ENCODE measurements at regions not wholly inside any gene's neighbourhood (a gene's known extent, or its start where the extent isn't known, plus 50 kb on each side); places are given as distances from the start of the nearest gene placed in this dataset.
"Not testable (repeated sequence)": the region's sequence is repeated elsewhere in the genome, so short reads cannot be mapped to it uniquely, and the experiment has no call there.

DNA sequence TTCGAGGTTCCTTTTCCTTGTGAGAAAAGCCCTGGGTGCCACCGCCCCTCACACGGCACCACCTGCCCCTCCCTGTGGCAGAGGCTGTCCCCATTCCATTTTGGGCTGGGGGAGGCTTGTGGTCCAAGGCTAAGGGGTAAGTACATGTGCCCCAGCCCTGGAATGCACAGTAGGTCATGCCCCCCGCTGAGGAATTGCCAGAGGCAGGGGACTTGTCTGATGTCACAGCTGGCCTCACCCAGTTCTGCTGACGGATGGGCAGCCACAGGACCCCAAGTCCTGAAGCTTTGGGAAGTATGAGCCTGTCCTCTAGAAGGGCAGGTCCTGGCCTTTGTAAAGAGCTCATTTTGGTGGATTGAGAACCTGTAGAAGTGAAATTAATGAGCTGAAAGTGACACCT is 119.3 kb downstream of the NPIPB11 start:
- H3K4me3 ChIP-seq (ENCODE audit: low read length); DNase-seq (ENCODE audit: low read depth): not testable (repeated sequence)

DNA sequence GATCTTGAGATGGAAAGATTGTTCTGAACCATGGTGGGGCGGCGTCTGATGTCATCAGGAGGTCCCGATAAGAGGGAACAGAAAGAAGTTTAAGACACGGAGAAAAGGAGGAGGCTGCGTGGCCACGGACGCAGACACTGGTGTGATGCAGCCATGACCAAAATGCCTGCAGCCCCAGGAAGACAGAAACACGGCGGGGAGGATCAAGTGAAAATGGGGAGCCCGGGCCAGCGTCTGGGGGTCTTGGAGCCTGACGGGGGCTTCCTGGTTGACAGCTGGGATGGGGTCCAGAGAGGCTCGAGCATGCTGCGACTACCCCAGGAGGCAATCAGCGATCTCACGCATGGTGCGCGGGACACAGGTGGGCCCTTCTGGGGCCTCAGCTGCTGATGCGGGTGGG is 119.7 kb downstream of the NPIPB11 start:
- not testable (repeated sequence) for DNase-seq (ENCODE audit: low read depth)

DNA sequence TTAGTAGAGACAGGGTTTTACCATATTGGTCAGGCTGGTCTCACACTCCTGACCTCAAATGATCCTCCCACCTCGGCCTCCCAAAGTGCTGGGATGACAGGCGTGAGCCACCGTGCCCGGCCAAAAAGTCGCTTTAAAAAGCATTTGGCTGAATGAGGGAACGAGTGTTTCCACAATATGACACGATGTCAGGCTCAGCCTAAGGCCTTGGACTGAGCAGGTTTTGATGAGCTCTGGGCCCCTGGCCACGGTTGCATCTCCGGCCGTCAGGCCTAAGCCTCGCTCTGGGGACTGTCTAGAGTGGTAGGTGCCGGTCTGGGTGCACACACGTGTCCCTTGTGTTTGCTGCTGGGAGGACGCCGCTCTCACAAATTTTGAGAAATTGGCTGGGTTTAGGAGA is 120.3 kb downstream of the NPIPB11 start:
- H3K4me3 ChIP-seq (ENCODE audit: low read length); DNase-seq (ENCODE audit: low read depth): not testable (repeated sequence)

More for the DNA sequence above, 119.7 kb downstream of the NPIPB11 start:
- H3K4me3 ChIP-seq (ENCODE audit: low read length), result not testable (repeated sequence)

DNA sequence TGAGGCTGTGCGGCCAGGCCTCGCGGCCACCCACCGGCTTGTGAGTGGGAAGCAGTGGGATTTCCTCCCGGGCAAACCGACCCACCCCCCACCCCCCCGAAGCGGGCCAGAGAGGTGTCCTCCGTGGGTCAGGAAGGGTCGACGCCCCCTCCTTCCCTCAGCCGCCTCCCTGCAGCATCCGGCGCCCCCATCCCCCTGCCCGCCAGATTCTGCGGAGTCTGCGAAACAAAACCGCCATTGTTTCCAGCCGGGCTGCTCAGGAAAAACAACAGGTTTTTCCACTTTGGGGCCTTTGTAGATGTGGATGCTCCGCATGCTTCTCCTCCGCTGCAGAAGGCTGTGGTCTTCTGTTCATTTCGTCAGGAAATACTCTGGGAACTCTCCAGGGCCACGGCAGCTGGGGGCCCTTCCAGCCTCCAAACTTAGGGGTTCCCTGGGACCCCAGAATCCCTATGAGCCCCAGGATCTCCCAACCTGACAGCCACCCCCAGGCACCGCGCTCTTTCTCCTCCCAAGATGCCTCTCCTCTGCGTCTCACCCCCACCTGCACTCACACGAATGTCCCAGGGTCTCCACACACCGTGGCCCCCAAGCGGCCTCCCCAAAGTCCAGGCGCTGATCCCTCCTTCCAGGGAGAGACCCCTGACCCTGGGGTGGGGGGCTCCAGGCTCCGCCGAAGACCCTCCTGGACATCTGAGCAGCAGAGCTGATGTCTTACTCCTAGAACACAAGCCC is 121.2 kb downstream of the NPIPB11 start:
- not testable (repeated sequence) for H3K4me3 ChIP-seq (ENCODE audit: low read length); DNase-seq (ENCODE audit: low read depth)

DNA sequence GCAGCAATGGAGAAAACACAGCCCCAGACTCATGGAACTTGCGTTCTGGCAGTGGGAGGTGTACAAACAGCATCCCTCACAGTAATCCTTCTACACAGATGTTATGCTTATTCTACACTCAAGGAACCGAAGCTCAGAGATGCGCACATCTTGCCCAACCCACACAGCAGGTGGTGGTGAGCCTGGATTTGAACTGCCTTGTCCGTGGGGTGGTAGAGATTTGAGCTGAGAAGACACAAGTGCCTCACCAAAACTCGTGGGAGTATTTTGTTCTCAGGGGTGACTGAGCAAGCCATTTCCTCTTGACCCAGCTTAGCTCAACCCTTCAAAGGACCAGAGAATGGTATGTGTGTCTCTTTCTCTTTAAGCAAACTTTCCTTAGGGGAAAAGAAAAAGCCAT is 121.8 kb downstream of the NPIPB11 start:
- H3K4me3 ChIP-seq (ENCODE audit: low read length); DNase-seq (ENCODE audit: low read depth): not testable (repeated sequence)

DNA sequence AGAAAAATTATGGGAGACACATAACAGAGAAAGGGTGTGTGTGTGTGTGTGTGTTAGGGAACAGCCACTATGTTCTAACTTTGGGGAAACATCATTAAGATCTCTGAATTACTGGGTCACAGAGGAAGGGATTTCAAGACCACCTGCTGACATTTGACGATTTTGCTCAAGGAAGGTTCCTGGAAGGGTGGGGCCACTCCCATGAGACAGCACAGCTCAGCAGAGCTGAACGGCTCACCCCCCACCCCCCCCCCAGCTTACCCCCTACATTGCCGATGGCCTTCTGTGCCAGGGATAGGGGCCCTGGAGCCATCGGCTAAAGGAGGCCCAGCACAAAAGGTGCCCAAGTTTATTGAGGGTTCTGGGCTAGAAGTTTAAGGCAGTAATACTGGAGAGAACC is 122.4 kb downstream of the NPIPB11 start:
- not testable (repeated sequence) for DNase-seq (ENCODE audit: low read depth)

DNA sequence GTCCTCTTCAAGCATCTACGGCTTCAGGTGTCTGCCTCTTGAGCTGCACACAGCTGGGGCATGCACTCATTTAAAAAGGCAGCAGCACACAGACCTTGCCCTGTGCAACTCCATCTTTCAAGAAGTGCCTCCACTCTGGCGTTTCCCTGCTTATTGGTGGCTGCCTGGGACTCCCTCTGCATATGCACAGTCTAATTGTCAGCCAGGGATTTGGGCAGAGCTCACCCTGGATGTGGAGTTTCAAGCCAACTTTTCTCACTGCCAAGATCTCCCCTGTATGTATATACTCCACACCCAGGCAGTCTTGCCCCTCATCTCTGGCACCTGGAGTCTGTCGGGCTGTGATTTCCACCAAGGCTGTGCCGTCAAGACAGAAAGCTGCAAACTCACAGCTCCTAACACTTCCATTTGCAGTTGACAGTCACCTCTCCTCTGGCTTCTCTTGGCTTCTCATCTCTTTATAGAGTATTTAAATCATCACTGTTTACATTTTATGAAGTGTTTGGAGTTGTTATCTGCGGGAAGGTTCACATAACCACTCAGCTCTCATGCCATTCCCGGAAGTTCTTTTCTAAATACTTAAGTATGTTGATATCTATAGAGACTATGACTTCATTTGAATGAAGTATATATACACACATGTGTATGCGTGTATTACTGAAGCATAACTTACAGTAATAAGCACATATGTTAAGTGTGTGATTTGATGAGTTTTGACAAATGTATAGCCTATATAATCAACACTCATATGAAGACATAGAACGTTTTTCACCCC is 128.2 kb downstream of the NPIPB11 start:
- not testable (repeated sequence) for H3K4me3 ChIP-seq (ENCODE audit: low read length); DNase-seq (ENCODE audit: low read depth)

More for the DNA sequence above, 122.4 kb downstream of the NPIPB11 start:
- H3K4me3 ChIP-seq (ENCODE audit: low read length), result not testable (repeated sequence)

DNA sequence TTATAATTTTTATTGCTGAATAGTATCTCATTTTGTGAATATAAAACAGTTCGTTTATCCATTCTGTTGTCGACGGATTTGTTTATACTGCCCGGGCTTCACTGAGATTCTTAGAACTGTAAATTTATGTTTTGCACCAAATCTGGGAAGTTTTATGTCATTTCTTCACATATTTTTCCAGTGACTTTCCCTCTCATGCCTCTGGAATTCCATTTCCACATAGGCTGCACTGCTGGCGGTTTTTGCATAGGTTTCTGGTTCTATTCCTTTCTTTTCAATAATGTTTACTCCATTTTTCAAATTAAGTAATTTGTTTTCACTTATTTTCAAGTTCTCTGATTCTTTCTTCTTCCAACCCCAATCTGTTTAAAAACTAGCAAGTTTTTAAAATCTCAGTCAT is 130.1 kb downstream of the NPIPB11 start:
- DNase-seq (ENCODE audit: low read depth), result peak; percentile 44
- not testable (repeated sequence) for H3K4me3 ChIP-seq (ENCODE audit: low read length)

DNA sequence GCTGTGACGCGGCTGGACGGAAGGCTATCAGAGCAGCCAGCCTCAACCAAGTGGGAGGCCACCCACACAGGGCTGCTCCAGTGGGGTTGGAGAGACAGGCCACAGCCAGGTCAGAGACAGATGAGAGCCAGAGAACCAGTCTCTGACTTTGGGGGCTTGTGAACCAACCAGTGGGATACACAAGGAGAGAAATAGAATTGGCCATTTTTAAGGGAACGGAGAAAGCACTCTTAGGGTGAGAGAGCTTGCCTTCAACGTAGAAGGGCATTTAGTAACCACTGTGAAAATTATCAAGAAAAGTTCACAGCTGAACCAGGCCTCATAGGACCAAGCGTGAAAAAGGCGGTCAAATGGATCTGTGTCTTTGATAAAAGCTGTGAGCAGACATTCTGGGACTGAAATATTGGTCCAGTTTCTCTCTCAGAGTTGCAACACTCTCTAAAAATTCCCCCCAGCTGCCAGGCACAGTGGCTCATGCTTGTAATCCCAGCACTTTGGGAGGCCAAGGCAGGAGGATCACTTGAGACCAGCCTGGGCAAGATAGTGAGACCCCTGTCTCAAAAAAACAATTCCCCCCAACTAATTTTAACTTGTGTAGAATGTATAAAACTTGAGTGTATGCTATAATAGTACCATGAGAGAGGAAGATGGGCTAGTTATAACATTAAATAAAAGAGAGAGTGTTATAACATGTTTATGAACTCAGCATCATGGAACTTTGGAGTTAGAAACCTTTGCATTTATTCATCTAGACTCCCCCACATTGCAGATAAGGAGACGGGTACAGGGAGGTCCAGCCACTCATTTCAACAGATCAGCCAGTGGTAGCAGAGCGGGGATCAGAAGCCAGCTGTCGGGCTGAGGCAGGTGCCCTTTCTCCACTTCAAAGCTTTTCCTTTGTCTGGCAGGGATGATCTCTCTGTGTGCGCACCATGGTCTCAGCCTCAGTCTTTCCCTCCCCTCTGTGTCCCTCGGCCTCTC is 132.2 kb downstream of the NPIPB11 start:
- DNase-seq (ENCODE audit: low read depth); H3K4me3 ChIP-seq (ENCODE audit: low read length): not testable (repeated sequence)

DNA sequence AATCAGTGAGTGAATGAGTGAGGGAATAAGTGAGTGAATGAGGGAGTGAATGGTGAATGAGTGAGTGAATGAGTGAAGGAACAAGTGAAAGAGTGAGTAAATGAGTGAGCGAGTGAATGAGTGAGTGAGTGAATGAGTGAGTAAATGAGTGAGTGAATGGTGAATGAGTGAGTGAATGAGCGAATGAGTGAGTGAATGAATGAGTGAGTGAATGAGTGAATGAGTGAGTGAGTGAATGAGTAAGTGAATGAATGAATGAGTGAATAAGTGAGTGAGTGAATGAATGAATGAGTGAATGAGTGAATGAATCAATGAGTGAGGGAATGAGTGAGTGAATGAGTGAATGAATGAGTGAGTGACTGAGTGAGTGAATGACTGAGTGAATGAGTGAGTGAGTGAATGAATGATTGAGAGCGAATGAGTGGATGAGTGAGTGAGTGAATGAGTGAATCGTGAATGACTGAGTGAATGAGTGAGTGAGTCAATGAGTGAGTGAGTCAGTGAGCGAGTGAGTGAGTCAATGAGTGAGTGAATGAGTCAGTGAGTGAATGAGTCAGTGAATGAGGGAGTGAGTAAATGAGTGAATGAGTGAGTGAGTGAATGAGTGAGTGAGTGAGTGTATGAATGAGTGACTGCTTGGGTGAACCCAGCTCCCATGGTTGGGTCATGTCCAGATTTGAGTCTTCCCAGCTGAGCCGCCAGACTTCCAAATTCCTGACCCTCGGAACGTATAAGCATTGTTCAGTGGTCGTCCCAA is 133.0 kb downstream of the NPIPB11 start:
- DNase-seq (ENCODE audit: low read depth), result peak; percentile 37

DNA sequence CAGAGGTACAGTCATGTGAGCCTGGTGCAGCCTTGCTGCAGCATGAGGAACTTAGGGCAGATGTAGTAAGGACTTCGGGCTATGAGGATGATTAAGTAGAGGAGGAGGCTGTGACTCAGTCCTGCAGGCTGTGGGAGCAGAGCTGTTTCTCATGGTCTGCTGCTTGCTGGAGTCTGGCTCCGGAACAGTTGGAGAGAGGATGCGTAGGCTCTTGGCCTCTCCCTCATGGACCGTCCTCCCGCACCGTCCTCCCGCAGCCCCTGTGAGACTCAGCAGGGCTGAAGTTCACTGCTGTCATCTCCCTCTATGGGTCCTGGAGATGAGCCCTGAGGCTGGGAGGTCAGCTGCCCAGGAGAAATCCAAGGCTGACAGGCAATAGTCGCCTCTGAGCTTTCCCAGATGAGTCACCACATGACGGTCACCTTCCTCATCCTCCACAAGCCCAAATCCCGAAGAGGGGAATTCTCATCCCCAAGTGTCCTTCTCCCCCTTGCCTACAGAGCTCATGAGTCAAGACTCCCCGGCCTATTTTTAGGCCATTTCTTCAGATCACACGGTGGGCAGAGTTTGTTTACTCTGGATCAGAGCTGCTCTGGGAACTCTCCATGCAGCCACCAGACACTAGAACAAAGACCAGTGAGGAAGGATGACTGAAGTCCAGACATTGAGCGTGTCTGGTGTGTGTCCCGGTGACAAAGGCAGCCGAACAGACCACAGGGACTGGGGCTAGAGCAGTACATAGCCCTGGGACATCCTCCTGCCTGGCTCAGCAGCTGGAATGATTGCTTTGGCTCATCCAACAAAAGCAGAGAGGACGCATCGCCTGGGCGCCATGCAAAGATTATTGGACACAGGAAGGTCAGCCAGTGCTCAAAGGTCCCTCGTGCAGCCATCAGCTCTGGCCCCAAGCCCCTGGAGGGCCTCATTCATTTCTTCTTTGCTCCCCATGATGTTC is 134.5 kb downstream of the NPIPB11 start:
- H3K4me3 ChIP-seq (ENCODE audit: low read length), result not testable (repeated sequence)
- peak; percentile 85 for DNase-seq (ENCODE audit: low read depth)

More for the DNA sequence above, 133.0 kb downstream of the NPIPB11 start:
- H3K4me3 ChIP-seq (ENCODE audit: low read length), result not testable (repeated sequence)

DNA sequence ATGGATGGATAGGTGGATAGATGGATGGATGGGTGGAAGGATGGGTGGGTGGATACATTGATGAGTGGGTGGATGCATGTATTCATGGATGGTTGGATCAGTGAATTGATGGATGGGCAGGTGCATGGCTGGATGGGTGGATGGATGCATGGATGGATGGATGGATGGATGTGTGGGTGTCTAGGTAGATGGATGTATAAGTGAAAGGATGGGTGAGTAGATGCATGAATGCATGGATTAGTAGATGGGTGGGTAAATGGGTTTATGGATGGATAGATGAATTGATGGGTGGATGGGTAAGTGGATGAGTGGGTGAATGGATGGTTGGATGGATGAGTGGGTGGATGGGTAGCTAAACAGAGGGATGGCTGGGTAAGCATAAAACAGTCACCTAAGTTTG is 135.6 kb downstream of the NPIPB11 start:
- not testable (repeated sequence) for DNase-seq (ENCODE audit: low read depth); H3K4me3 ChIP-seq (ENCODE audit: low read length)

DNA sequence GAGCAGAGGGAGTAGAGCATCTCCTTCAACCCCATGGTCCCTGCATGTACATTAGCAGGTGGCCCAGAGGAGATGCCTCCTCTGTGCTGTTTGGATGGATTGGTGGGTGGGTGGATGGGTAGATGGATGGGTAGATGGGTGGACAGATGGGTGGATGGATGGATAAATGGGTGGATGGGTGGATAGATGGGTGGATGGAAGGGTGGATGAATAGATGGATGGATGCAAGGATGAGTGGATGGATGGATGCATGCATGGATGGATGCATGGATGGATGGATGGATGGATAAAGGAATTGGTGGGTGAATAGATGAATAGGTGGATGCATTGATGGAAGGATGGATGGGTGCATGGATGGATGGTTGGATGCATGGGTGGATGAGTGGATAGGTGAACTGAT is 136.5 kb downstream of the NPIPB11 start:
- DNase-seq (ENCODE audit: low read depth), result not testable (repeated sequence)

DNA sequence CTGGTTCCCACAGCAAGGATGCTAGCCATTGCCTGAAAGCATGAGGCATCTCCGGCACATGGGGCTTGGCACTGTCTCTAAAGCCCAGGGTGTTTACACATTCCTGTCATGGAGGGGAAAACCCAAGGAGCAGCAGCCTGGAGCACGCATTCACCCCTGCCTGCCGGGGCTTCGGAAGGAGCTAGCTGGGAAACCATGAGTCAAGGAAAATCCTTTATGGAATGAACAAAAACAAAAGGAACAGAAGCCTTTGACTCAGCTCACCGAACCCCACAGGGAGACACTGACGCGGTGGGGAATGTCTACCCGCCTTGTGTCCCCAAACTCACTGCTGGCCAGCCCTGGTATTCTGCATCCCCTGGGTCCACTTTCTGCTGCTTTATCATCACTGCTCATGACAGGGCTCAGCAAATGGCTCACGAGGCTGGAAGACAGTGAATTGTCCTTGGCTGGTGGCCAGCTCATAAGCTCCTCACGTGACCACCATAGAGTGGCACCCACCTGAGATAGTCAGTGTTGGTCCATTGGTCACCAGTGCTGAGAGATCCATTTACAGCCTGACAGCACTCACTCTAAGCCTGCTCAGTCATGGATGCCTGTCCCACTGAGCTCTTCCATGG is 137.2 kb downstream of the NPIPB11 start:
- H3K4me3 ChIP-seq (ENCODE audit: low read length), result not testable (repeated sequence)
- peak; percentile 88 for DNase-seq (ENCODE audit: low read depth)

More for the DNA sequence above, 136.5 kb downstream of the NPIPB11 start:
- not testable (repeated sequence) for H3K4me3 ChIP-seq (ENCODE audit: low read length)

DNA sequence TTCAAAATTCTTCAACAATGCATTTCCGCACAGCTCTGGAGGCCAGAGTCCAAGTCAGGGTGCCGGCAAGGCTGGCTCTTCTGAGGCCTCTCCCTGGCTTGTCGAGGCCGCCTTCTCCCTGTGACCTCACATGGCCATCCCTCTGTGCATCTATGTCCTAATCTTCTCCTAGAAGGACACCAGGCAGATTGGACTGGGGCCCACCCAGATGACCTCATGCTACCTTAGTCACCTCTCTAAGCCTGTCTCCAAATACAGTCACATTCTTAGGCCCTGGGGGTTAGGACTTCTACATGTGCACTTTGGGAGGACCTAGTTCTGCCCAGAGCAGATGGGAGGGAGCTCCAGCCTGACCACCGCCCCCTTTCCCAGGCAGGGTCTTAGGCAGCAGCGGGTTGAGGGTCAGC is 137.7 kb downstream of the NPIPB11 start:
- DNase-seq (ENCODE audit: low read depth), result peak; percentile 78
- not testable (repeated sequence) for H3K4me3 ChIP-seq (ENCODE audit: low read length)

DNA sequence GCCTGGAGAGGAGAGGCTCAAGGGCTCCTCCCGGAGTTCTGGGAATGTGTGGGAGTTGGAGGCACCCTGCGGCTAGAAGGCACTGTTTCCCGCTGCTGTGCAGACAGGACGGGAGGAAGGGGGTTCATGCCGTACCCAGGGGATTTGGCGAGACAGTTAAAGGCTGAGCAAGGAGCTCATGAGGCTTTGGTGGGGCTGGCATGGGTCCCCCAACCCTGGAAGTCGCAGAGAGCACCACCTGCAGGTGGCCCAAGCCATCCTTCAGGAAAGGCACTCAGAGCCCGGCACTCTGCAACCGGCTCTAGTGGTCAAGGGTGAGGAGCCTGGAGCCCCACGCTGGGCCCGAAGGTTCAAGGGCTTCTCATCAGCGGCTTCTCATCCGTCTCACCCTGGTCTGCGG is 138.2 kb downstream of the NPIPB11 start:
- not testable (repeated sequence) for H3K4me3 ChIP-seq (ENCODE audit: low read length); DNase-seq (ENCODE audit: low read depth)

DNA sequence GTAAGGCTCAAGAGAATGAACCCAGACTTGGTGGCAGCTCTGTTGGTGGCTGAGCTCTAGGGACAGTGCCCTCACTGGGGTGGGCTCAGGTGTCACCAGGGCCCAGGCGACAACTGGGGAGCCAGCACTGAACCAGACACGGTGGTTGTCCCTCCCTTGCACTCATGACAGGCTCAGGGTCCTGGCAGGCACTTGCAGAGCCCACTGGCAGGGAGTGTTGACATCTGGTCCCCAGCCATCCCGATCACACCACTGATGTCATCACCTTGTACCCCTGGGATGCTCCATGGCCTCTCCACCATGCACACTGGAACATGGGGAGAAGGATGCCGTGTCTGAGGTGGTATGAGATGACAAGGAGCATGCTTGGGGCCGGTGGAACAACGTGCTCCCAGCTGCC is 138.6 kb downstream of the NPIPB11 start:
- not testable (repeated sequence) for DNase-seq (ENCODE audit: low read depth); H3K4me3 ChIP-seq (ENCODE audit: low read length)
